Activated T-helper 2 cell treated with anti-CD3 and anti-CD28 coated beads, Interferon-gamma antibody, Interleukin-2, Interleukin-4, amounts not matched to agents 10 μg/mL and 5 μg/mL and 100 μg/mL, durations not matched to agents 14 hours and 24 hours and 36 hours (primary cell): ENCODE measurements at regions not wholly inside any gene's neighbourhood (a gene's known extent, or its start where the extent isn't known, plus 50 kb on each side); places are given as distances from the start of the nearest gene placed in this dataset.

ENCODE experiments used
- DNase-seq: peaks from one replicate; pipeline ENCODE4 v3.0.0; 2021; ENCODE audit warnings: low spot score
- H3K27ac Mint-ChIP-seq: one replicate; pipeline ENCODE4 v1.8.0; 2021; ENCODE audit warnings: mixed read lengths
- H3K27me3 Mint-ChIP-seq: one replicate; pipeline ENCODE4 v1.8.0; 2021; ENCODE audit warnings: low read depth, mixed read lengths
- H3K36me3 Mint-ChIP-seq: one replicate; pipeline ENCODE4 v1.8.0; 2021; ENCODE audit warnings: low read depth, mixed read lengths
- H3K4me1 Mint-ChIP-seq: one replicate; pipeline ENCODE4 v1.8.0; 2021; ENCODE audit warnings: low read depth, mixed read lengths
- H3K4me3 Mint-ChIP-seq: one replicate; pipeline ENCODE4 v1.8.0; 2021; ENCODE audit warnings: low read depth, mild to moderate bottlenecking, moderate library complexity, mixed read lengths
- H3K9me3 Mint-ChIP-seq: one replicate; pipeline ENCODE4 v1.8.0; 2021; ENCODE audit warnings: mixed read lengths
- intact Hi-C: fragments of 100-400 bp; cut with micrococcal nuclease; formaldehyde crosslinking; loops from one replicate; pipeline ENCODE4 v1.15.1; 2023

- intact Hi-C loops = no loop called here
- H3K4me1 Mint-ChIP-seq = no peaks in the 10 kb centered on the region
- no peak overlapping the region for H3K27ac Mint-ChIP-seq
- no peaks in the 10 kb centered on the region for H3K27me3 Mint-ChIP-seq
- DNase-seq = no peak
- no peaks in the 10 kb centered on the region for H3K36me3 Mint-ChIP-seq
- no peak overlapping the region for H3K4me3 Mint-ChIP-seq
- H3K9me3 Mint-ChIP-seq = no peaks in the 10 kb centered on the region
Observed at GRCh38 chr15:93553167-93553935, 464.3 kb upstream of the RGMA start.

- intact Hi-C loops = no loop called here
- no peaks in the 10 kb centered on the region for H3K4me1 Mint-ChIP-seq
- no peak overlapping the region for H3K27ac Mint-ChIP-seq
- H3K36me3 Mint-ChIP-seq = no peaks in the 10 kb centered on the region
- H3K9me3 Mint-ChIP-seq = no peaks in the 10 kb centered on the region
- no peak overlapping the region for H3K4me3 Mint-ChIP-seq
- DNase-seq = no peak
- H3K27me3 Mint-ChIP-seq = no peaks in the 10 kb centered on the region
Observed at GRCh38 chr15:93543093-93543492, 454.1 kb upstream of the RGMA start.

- intact Hi-C loops = no loop called here
- no peaks in the 10 kb centered on the region for H3K36me3 Mint-ChIP-seq
- H3K27me3 Mint-ChIP-seq = peaks cover 3% of the 10 kb centered on the region
- DNase-seq = no peak
- no peak overlapping the region for H3K27ac Mint-ChIP-seq
- H3K4me1 Mint-ChIP-seq = no peaks in the 10 kb centered on the region
- no peak overlapping the region for H3K4me3 Mint-ChIP-seq
- no peaks in the 10 kb centered on the region for H3K9me3 Mint-ChIP-seq
Observed at GRCh38 chr15:93527374-93528050, 438.5 kb upstream of the RGMA start.

- Mint-ChIP-seq H3K27ac (no peak overlapping the region), H3K36me3 (no peaks in the 10 kb centered on the region), H3K9me3 (no peaks in the 10 kb centered on the region), H3K27me3 (peaks cover 5% of the 10 kb centered on the region), H3K4me3 (no peak overlapping the region), H3K4me1 (no peaks in the 10 kb centered on the region)
- intact Hi-C loops = no loop called here
- no peak for DNase-seq
Observed at GRCh38 chr15:93524432-93524831, 435.4 kb upstream of the RGMA start.

- Mint-ChIP-seq H3K9me3 (no peaks in the 10 kb centered on the region), H3K4me3 (no peak overlapping the region), H3K36me3 (no peaks in the 10 kb centered on the region)
Observed at GRCh38 chr15:93523481-93523880, 434.5 kb upstream of the RGMA start.

GRCh38 chr15:93520206-93520605 is 431.2 kb upstream of the RGMA start:
- peaks cover 2% of the 10 kb centered on the region for H3K27me3 Mint-ChIP-seq
- no peaks in the 10 kb centered on the region for H3K36me3 Mint-ChIP-seq
- DNase-seq = no peak
- H3K4me3 Mint-ChIP-seq = no peak overlapping the region
- H3K9me3 Mint-ChIP-seq = no peaks in the 10 kb centered on the region
- H3K27ac Mint-ChIP-seq = no peak overlapping the region
- intact Hi-C loops = no loop called here
- no peaks in the 10 kb centered on the region for H3K4me1 Mint-ChIP-seq

More at GRCh38 chr15:93523481-93523880, 434.5 kb upstream of the RGMA start:
- no peak overlapping the region for H3K27ac Mint-ChIP-seq
- H3K4me1 Mint-ChIP-seq = no peaks in the 10 kb centered on the region
- no peak for DNase-seq
- peaks cover 2% of the 10 kb centered on the region for H3K27me3 Mint-ChIP-seq
- intact Hi-C loops = no loop called here

- Mint-ChIP-seq H3K4me1 (no peaks in the 10 kb centered on the region), H3K4me3 (no peak overlapping the region)
- intact Hi-C loops = no loop called here
Observed at GRCh38 chr15:93519599-93519998, 430.6 kb upstream of the RGMA start.

GRCh38 chr15:93517176-93517575 is 428.2 kb upstream of the RGMA start:
- Mint-ChIP-seq H3K4me1 (no peaks in the 10 kb centered on the region), H3K27ac (no peak overlapping the region), H3K9me3 (no peaks in the 10 kb centered on the region), H3K36me3 (no peaks in the 10 kb centered on the region), H3K27me3 (peaks cover 2% of the 10 kb centered on the region), H3K4me3 (no peak overlapping the region)
- intact Hi-C loops = no loop called here
- no peak for DNase-seq

More at GRCh38 chr15:93519599-93519998, 430.6 kb upstream of the RGMA start:
- DNase-seq = no peak
- Mint-ChIP-seq H3K27ac (no peak overlapping the region), H3K27me3 (peaks cover 2% of the 10 kb centered on the region), H3K36me3 (no peaks in the 10 kb centered on the region), H3K9me3 (no peaks in the 10 kb centered on the region)

- no peak overlapping the region for H3K4me3 Mint-ChIP-seq
- DNase-seq = no peak
- no peaks in the 10 kb centered on the region for H3K27me3 Mint-ChIP-seq
- no peaks in the 10 kb centered on the region for H3K4me1 Mint-ChIP-seq
- no peaks in the 10 kb centered on the region for H3K9me3 Mint-ChIP-seq
- intact Hi-C loops = no loop called here
- no peak overlapping the region for H3K27ac Mint-ChIP-seq
- no peaks in the 10 kb centered on the region for H3K36me3 Mint-ChIP-seq
Observed at GRCh38 chr15:93515256-93516051, 426.4 kb upstream of the RGMA start.

- Mint-ChIP-seq H3K4me1 (no peaks in the 10 kb centered on the region), H3K9me3 (no peaks in the 10 kb centered on the region), H3K4me3 (no peak overlapping the region), H3K27ac (no peak overlapping the region), H3K27me3 (no peaks in the 10 kb centered on the region), H3K36me3 (no peaks in the 10 kb centered on the region)
- intact Hi-C loops = no loop called here
- DNase-seq = no peak
Observed at GRCh38 chr15:93506646-93507045, 417.6 kb upstream of the RGMA start.

- no peaks in the 10 kb centered on the region for H3K27me3 Mint-ChIP-seq
- H3K36me3 Mint-ChIP-seq = no peaks in the 10 kb centered on the region
- no peaks in the 10 kb centered on the region for H3K4me1 Mint-ChIP-seq
- H3K9me3 Mint-ChIP-seq = no peaks in the 10 kb centered on the region
- intact Hi-C loops = no loop called here
- no peak overlapping the region for H3K27ac Mint-ChIP-seq
- no peak overlapping the region for H3K4me3 Mint-ChIP-seq
- DNase-seq = no peak
Observed at GRCh38 chr15:93505506-93505905, 416.5 kb upstream of the RGMA start.

GRCh38 chr15:93501946-93502345 is 412.9 kb upstream of the RGMA start:
- no peaks in the 10 kb centered on the region for H3K27me3 Mint-ChIP-seq
- no peak overlapping the region for H3K4me3 Mint-ChIP-seq
- no peaks in the 10 kb centered on the region for H3K9me3 Mint-ChIP-seq
- DNase-seq = no peak
- H3K27ac Mint-ChIP-seq = no peak overlapping the region
- no peaks in the 10 kb centered on the region for H3K36me3 Mint-ChIP-seq
- H3K4me1 Mint-ChIP-seq = no peaks in the 10 kb centered on the region
- intact Hi-C loops = no loop called here

- Mint-ChIP-seq H3K4me3 (no peak overlapping the region), H3K4me1 (no peaks in the 10 kb centered on the region), H3K36me3 (no peaks in the 10 kb centered on the region), H3K27me3 (no peaks in the 10 kb centered on the region), H3K9me3 (no peaks in the 10 kb centered on the region), H3K27ac (no peak overlapping the region)
- intact Hi-C loops = no loop called here
- no peak for DNase-seq
Observed at GRCh38 chr15:93500155-93500554, 411.1 kb upstream of the RGMA start.
